ENCODE measurements at regions not wholly inside any gene's neighbourhood (a gene's known extent, or its start where the extent isn't known, plus 50 kb on each side); places are given as distances from the start of the nearest gene placed in this dataset.

- TF ChIP-seq, protein P1, sequence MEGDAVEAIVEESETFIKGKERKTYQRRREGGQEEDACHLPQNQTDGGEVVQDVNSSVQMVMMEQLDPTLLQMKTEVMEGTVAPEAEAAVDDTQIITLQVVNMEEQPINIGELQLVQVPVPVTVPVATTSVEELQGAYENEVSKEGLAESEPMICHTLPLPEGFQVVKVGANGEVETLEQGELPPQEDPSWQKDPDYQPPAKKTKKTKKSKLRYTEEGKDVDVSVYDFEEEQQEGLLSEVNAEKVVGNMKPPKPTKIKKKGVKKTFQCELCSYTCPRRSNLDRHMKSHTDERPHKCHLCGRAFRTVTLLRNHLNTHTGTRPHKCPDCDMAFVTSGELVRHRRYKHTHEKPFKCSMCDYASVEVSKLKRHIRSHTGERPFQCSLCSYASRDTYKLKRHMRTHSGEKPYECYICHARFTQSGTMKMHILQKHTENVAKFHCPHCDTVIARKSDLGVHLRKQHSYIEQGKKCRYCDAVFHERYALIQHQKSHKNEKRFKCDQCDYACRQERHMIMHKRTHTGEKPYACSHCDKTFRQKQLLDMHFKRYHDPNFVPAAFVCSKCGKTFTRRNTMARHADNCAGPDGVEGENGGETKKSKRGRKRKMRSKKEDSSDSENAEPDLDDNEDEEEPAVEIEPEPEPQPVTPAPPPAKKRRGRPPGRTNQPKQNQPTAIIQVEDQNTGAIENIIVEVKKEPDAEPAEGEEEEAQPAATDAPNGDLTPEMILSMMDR (IDR thresholded peaks at IDR 0.05): no peak
- no peak for TF ChIP-seq POLR2AphosphoS5 (IDR thresholded peaks at IDR 0.05)
- TF ChIP-seq POLR2A (IDR thresholded peaks at IDR 0.05): no peak
- TF ChIP-seq EP300 (IDR thresholded peaks at IDR 0.05): no peak
Measured at GRCh38 chr13:50552424-50552966, 291.0 kb downstream of the DLEU7 start.
